GM10266 (cell line): ENCODE measurements at regions not wholly inside any gene's neighbourhood (a gene's known extent, or its start where the extent isn't known, plus 50 kb on each side); places are given as distances from the start of the nearest gene placed in this dataset.
"Not testable (repeated sequence)": the region's sequence is repeated elsewhere in the genome, so short reads cannot be mapped to it uniquely, and the experiment has no call there.

Experiments used
- DNase-seq: peaks from one replicate; pipeline ENCODE4 v3.0.0; 2012; ENCODE audit errors: extremely low spot score
- CTCF ChIP-seq: IDR thresholded peaks from 2 replicates; pipeline ENCODE4 v1.5.1; 2012; ENCODE audit warnings: mild to moderate bottlenecking, low read depth; ENCODE audit not compliant: control insufficient read depth, insufficient read depth; ENCODE audit errors: missing control alignments

DNA sequence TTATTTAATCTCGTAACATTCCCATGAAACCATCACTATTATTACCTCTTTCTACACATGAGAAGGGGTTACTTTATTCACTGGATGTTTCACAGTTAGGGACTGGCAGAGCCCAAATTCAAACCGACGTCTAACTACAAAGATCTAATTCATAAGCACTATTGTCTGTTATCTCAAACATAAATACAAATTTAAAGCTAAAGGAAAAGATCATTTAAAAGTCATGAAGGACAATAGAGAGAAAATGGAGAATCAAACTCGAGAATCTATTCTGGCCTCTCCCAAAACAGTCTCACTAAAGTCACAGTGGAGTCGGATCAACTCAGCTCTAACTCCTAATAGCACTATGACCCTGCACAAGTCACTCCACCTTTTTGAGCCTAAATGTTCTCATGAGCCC, 287.7 kb downstream of the ZIC4 start:
- DNase-seq = no peak
- TF ChIP-seq CTCF = no peak

DNA sequence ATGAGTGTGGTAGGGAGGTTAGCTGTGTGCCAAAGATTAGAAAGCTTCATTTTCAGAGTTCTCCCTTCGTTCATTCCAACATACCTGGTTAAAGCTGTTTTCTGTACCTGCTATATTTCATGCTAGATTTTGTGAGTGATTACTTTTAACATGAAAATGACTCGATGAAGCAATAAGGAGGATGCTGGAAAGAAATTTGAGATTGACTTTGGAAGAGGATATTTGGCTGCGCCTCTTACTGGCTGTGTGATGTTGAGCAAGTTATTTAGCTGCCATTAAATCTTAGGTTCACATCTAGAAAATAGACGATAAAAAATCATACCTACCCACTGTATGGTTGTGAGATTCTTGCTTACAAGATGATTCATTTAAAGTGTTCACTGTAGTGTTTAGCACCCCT, 288.7 kb downstream of the ZIC4 start:
- DNase-seq = no peak
- no peak for TF ChIP-seq CTCF

- DNase-seq = no peak
- no peak for TF ChIP-seq CTCF
Observed at GRCh38 chr3:147113293-147114044, 292.9 kb downstream of the ZIC4 start.

- DNase-seq = no peak
- no peak for TF ChIP-seq CTCF
Observed at GRCh38 chr3:147099076-147099475, 307.3 kb downstream of the ZIC4 start.

DNA sequence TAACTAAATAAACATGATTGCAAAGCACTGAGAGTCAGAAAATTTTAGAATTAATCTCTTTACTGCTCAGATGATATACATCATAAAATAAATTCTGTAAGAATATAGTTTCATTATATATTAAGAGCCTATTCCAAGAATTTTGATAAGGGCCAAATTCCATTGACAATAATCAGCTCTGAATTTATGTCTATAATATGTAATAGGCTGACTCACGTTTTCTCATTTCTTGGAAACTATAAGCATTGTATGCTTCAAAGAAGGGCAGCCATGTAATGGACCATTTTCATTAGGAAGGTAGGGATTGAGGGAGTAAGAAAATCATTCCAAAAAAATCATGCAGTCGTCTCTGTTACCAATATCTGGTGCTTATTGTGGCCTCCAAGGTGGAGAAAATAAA, 315.9 kb downstream of the ZIC4 start:
- no peak for DNase-seq
- no peak for TF ChIP-seq CTCF

GRCh38 chr3:147089286-147089685, 317.1 kb downstream of the ZIC4 start:
- no peak for DNase-seq

GRCh38 chr3:147059500-147059899, 346.8 kb downstream of the ZIC4 start:
- DNase-seq = not testable (repeated sequence)

More at GRCh38 chr3:147089286-147089685, 317.1 kb downstream of the ZIC4 start:
- no peak for TF ChIP-seq CTCF

- DNase-seq = no peak
- no peak for TF ChIP-seq CTCF
Observed at GRCh38 chr3:147049821-147050220, 356.5 kb downstream of the ZIC4 start.
